Fibroblast of lung (primary cell): ENCODE measurements at regions not wholly inside any gene's neighbourhood (a gene's known extent, or its start where the extent isn't known, plus 50 kb on each side); places are given as distances from the start of the nearest gene placed in this dataset.

ENCODE experiments used
- DNase-seq, 2 donors: peaks; one replicate each; pipeline versions ENCODE4 v3.0.0 to v3.0.0-alpha.2; 2010; ENCODE audit warnings: low read depth in 2 of 2
- H2AFZ ChIP-seq: 2 replicates; pipeline ENCODE4 v1.5.1; 2012; ENCODE audit warnings: low read length, control low read depth, inconsistent platforms
- H3K27ac ChIP-seq: 2 replicates; pipeline ENCODE4 v1.5.1; 2011; ENCODE audit warnings: low read length, control low read depth; ENCODE audit not compliant: insufficient read depth
- H3K27me3 ChIP-seq: 2 replicates; pipeline ENCODE4 v1.5.1; 2011; ENCODE audit warnings: mild to moderate bottlenecking, low read length; ENCODE audit not compliant: control insufficient read depth, insufficient read depth
- H3K36me3 ChIP-seq: 2 replicates; pipeline ENCODE4 v1.5.1; 2011; ENCODE audit warnings: low read length; ENCODE audit not compliant: control insufficient read depth, insufficient read depth
- H3K4me1 ChIP-seq: 2 replicates; pipeline ENCODE4 v1.5.1; 2011; ENCODE audit warnings: low read length; ENCODE audit not compliant: control insufficient read depth, insufficient read depth; ENCODE audit errors: extremely low read depth
- H3K4me2 ChIP-seq: 2 replicates; pipeline ENCODE4 v1.5.1; 2011; ENCODE audit warnings: low read length, control low read depth; ENCODE audit not compliant: insufficient read depth; ENCODE audit errors: extremely low read depth
- H3K4me3 ChIP-seq, 4 experiments: fragments of 200-600 bp in 1 of 4; sonication (generic) in 1 of 4; replicated peaks in 1 of 4; 2 replicates each; pipeline ENCODE4 v1.5.1; 2011 to 2016; ENCODE audit warnings: low read length in 4 of 4, low read depth in 3 of 4, mild to moderate bottlenecking in 3 of 4, control low read depth in 2 of 4, inconsistent platforms in 1 of 4, mixed read lengths in 1 of 4; ENCODE audit not compliant: insufficient read depth in 1 of 4; ENCODE audit errors: control extremely low read depth in 1 of 4
- H3K79me2 ChIP-seq: 2 replicates; pipeline ENCODE4 v1.5.1; 2012; ENCODE audit warnings: mild to moderate bottlenecking, low read length, inconsistent platforms; ENCODE audit not compliant: control insufficient read depth, insufficient read depth
- H3K9ac ChIP-seq: 2 replicates; pipeline ENCODE4 v1.5.1; 2011; ENCODE audit warnings: mild to moderate bottlenecking, low read length, control low read depth; ENCODE audit not compliant: insufficient read depth
- H3K9me3 ChIP-seq: 2 replicates; pipeline ENCODE4 v1.5.1; 2012; ENCODE audit warnings: low read depth, low read length; ENCODE audit not compliant: control insufficient read depth, insufficient read depth
- H4K20me1 ChIP-seq: 2 replicates; pipeline ENCODE4 v1.5.1; 2011; ENCODE audit warnings: low read length; ENCODE audit not compliant: control insufficient read depth, insufficient read depth; ENCODE audit errors: extremely low read depth
- EZH2 ChIP-seq: IDR thresholded peaks from 2 replicates; pipeline ENCODE4 v1.5.1; 2012; ENCODE audit warnings: low read length, control low read depth, mild to moderate bottlenecking; ENCODE audit errors: missing control alignments
- TF ChIP-seq, protein P1 (sequence below), 2 donors: IDR thresholded peaks in 1 of 2; conservative IDR thresholded peaks in 1 of 2; 1 replicate in 1 of 2; 2 replicates in 1 of 2; pipeline ENCODE4 v1.5.1; 2011 to 2012; ENCODE audit warnings: low read length in 2 of 2, control low read depth in 1 of 2, inconsistent platforms in 1 of 2, low read depth in 1 of 2, mild to moderate bottlenecking in 1 of 2

DNA sequence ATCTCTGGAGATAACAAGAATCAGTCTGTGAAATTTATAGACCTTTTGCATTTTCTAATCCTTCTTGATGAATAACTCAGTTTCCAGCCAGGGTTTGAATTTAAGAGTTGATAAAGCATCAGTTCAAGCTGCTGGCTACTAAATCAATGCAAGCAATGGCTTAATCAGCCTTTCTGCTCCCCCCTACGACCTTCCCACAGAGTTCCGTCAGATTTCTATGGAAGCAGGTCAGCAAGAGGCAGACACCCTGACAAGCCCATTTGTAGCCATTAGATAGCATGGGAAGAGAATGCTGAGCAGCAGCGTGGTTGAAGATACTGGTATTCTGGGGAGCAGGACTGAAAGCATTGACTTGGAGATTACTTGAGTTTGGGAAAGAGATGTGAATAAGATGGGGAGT is 868.1 kb downstream of the KCNJ2 start:
- H3K36me3 ChIP-seq, result no peaks in the 10 kb centered on the region
- H4K20me1 ChIP-seq, result no peaks in the 10 kb centered on the region
- no peak overlapping the region for H3K9ac ChIP-seq
- H3K27me3 ChIP-seq, result no peaks in the 10 kb centered on the region
- no peak for DNase-seq
- no peaks in the 10 kb centered on the region for H3K79me2 ChIP-seq
- no peak overlapping the region for H3K27ac ChIP-seq
- H3K4me2 ChIP-seq, result no peak overlapping the region
- no peak for TF ChIP-seq EZH2
- TF ChIP-seq, protein P1, sequence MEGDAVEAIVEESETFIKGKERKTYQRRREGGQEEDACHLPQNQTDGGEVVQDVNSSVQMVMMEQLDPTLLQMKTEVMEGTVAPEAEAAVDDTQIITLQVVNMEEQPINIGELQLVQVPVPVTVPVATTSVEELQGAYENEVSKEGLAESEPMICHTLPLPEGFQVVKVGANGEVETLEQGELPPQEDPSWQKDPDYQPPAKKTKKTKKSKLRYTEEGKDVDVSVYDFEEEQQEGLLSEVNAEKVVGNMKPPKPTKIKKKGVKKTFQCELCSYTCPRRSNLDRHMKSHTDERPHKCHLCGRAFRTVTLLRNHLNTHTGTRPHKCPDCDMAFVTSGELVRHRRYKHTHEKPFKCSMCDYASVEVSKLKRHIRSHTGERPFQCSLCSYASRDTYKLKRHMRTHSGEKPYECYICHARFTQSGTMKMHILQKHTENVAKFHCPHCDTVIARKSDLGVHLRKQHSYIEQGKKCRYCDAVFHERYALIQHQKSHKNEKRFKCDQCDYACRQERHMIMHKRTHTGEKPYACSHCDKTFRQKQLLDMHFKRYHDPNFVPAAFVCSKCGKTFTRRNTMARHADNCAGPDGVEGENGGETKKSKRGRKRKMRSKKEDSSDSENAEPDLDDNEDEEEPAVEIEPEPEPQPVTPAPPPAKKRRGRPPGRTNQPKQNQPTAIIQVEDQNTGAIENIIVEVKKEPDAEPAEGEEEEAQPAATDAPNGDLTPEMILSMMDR (conservative IDR thresholded peaks at IDR 0.05 in 1 of 2, IDR thresholded peaks at IDR 0.05 in 1 of 2; ENCODE audit: low read depth in 1 of 2, low read length in 2 of 2), result no peak
- no peaks in the 10 kb centered on the region for H3K4me1 ChIP-seq
- H3K4me3 ChIP-seq, result no peak overlapping the region
- no peak overlapping the region for H2AFZ ChIP-seq
- no peaks in the 10 kb centered on the region for H3K9me3 ChIP-seq

DNA sequence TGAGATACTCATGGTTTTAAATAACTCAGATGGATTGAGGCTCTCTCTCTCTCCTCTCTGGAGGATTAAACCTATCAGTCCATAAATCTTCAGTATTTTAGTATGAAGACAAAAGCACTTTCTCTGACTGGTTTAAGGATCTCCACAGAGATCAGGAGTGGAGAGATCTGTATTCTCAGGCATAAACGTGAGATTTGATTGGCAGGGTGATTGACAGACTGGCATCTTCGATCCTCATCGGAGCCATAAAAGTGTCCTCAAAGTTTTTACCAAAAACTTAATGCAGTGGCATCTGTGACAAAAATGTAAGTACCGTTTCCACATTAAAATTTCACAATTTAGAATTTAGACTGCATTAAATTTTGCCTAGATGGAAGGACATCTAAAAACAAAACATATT is 870.1 kb downstream of the KCNJ2 start:
- Histone ChIP-seq H2AFZ (no peak overlapping the region), H3K79me2 (no peaks in the 10 kb centered on the region), H4K20me1 (no peaks in the 10 kb centered on the region), H3K9ac (no peak overlapping the region), H3K4me2 (no peak overlapping the region), H3K4me3 (no peak overlapping the region), H3K27ac (no peak overlapping the region), H3K4me1 (no peaks in the 10 kb centered on the region), H3K27me3 (no peaks in the 10 kb centered on the region), H3K9me3 (no peaks in the 10 kb centered on the region), H3K36me3 (no peaks in the 10 kb centered on the region)
- no peak for DNase-seq
- no peak for TF ChIP-seq EZH2
- TF ChIP-seq, protein P1 (conservative IDR thresholded peaks at IDR 0.05 in 1 of 2, IDR thresholded peaks at IDR 0.05 in 1 of 2; ENCODE audit: low read depth in 1 of 2, low read length in 2 of 2), result no peak

DNA sequence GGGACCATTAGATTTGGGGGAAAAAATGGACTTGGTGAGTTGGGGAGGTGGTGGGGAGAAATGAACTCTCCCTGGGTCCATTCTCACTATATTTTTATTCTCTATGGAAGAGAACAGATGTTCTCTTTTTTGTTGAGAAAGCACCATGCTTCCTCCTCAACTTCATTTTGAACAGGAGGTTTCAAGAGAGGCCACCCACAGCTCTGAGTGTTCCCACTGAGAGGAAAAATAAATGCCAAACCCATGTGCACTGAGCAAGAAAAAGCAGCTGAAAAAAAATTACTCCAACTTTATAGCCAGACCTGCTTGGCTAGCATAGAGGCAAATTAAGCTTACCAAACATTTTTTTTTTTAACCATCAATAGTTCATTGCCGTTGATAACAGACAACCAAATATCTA is 883.6 kb downstream of the KCNJ2 start:
- Histone ChIP-seq H3K9me3 (no peaks in the 10 kb centered on the region), H3K27ac (no peak overlapping the region), H3K4me2 (no peak overlapping the region), H2AFZ (no peak overlapping the region), H3K27me3 (no peaks in the 10 kb centered on the region), H3K36me3 (no peaks in the 10 kb centered on the region), H4K20me1 (no peaks in the 10 kb centered on the region), H3K4me3 (no peak overlapping the region), H3K9ac (no peak overlapping the region), H3K79me2 (no peaks in the 10 kb centered on the region), H3K4me1 (no peaks in the 10 kb centered on the region)
- no peak for TF ChIP-seq EZH2
- TF ChIP-seq, protein P1 (conservative IDR thresholded peaks at IDR 0.05 in 1 of 2, IDR thresholded peaks at IDR 0.05 in 1 of 2; ENCODE audit: low read depth in 1 of 2, low read length in 2 of 2), result no peak
- no peak for DNase-seq
